HG03575 (cell line): ENCODE measurements at regions not wholly inside any gene's neighbourhood (a gene's known extent, or its start where the extent isn't known, plus 50 kb on each side); places are given as distances from the start of the nearest gene placed in this dataset.
"Not testable (repeated sequence)": the region's sequence is repeated elsewhere in the genome, so short reads cannot be mapped to it uniquely, and the experiment has no call there.

ENCODE experiments used
- ATAC-seq: cut with Tn5 transposase; IDR thresholded peaks from one replicate; pipeline ENCODE4 v1.9.1; 2021; ENCODE audit not compliant: unreplicated experiment, insufficient number of reproducible peaks, low FRiP score; ENCODE audit errors: extremely low read depth

DNA sequence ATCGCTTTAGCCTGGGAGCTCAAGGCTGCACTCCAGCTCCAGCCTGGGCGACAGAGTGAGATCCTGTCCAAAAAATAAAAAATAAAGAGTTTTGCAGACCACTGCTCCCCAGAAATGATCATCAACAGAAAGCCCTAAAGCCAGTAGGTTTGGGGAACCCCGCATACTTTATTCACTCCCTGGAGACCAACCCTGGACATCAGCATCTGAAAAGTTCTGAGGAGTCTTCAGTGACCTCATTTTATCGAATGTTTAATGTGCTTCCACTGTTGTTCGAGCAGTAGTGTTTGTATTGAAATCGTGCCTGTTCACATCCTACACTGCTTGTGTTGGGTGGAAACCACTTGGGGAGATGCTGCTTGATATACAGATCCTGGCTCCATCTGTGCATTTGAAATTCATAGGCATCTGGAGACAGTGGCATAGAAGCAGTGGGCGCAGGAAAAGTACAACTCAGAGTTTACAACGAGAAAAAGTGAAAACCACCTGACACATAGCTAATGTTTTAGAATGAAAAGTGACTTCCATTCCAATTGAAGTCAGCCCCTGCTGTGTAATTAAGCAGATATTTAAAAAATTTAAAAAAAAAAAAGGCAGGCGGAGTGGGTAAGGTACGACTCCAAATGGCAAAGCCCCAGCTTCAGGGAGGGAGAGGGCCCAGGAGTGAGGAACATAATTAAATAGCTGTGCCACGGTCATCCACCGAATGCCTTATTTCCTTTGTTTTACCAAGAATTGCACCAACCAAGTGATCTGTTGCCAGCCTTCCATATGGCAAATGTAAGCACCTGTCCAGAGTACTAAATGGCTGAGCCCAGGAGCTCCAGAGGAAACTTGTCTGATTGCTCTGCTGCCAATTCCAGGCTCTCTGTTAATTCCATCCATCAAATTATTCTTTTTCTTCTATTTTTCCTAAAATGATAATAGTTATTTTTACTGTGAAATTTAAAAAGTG is 100.4 kb upstream of the NAA20 start:
- no peak for ATAC-seq

DNA sequence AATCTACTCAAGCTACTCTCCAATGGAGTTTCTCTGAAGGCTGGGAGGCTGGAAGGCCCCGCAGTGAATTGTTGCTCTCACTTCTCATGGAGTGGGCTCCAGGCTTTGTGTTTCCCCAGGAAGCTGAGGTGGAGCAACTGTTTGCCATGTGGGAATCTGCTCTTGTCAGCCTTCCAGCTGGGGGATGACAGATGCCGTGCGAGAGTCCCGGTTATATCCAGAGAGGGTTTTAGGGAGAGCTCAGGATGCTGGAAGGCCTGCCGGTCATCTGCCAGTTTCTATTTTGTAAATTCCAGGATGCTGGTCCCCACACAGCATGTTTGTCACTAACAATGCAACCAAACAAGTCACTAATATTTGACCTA is 98.2 kb upstream of the NAA20 start:
- ATAC-seq = no peak

DNA sequence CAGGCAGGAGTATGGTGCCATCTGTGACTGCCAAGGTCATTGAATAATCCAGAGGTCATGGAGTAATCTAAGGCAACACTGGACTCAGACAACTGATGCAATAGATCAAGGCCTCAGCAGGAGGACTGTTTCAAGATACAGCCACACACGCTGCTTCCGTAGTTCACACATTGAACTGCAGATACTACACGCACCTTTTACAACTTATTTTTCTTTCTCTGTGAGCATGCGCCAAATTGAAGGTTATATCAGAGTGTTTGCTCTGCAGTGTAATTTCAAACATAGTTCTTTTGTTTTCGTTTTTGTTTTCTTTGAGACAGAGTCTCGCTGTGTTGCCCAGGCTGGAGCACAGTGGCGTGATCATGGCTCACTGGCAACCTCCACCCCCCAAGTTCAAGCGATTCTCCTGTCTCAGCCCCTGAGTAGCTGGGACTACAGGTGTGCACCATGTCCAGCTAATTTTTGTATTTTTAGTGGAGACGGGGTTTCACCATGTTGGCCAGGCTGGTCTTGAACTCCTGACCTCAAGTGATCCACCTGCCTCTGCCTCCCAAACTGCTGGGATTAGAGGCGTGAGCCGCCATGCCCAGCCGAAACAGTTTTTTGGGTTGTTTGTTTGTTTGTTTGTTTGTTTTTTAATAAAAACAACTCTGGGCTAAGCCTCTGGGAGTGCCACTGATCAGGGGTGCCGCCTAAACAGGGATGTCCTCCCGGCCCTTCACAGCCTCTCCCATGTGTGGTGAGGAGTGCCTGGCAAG is 96.6 kb upstream of the NAA20 start:
- ATAC-seq = no peak

DNA sequence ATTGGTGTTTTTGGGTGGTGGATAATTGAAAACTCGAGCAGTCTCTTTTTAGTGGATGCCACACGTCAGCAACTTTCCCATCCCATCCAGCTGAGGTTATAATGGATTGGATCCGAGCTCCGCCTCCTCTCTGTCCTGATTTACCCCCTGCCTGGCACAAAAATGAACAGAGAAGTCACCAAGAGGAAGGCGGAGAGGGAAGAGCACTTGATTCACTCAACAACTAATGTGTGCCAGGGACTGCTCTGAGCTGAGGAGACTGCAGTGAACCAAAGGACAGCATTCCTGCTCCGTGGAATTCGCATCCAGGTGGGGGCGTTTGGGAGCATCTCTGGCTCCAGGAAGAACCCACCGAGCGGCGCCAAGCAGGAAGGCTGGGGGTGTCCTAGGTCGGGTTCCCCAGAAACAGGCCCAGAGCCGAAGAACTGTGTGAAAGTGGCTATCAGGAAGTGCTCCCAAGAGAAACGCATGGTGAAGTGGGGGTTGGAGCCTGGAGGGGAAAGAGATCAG is 95.8 kb upstream of the NAA20 start:
- no peak for ATAC-seq

DNA sequence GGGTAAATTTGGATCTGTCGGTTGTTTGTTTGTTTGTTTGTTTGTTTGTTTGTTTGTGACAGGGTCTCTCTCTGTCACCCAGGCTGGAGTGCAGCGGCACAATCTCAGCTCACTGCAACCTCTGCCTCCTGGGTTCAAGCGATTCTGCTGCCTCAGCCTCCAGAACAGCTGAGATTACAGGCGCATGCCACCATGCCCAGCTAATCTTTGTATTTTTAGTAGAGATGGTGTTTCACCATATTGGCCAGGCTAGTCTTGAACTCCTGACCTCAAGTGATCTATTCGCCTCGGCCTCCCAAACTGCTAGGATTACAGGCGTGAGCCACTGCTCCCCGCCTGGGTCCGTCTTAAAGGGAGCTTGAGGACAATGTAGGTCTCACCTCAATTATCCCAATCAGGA is 95.3 kb upstream of the NAA20 start:
- not testable (repeated sequence) for ATAC-seq

DNA sequence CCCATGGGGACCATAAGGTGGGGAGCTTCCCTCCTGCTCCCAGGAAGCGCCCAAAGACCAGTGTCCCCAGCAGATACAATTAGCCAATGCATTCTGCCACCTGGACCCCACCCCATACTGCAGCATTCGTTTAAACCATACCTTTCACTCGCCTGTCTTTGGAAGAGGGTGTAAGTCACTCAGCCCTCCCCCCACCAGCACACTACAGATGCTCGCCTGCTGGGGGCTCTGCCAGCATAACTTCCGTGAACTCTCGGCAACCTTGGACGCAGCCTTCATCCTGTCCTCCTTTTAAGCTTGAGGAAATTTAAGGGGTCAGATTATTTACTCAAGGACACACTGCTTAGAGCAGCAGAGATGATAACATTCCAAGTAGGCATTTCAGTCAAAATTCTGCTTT is 94.4 kb upstream of the NAA20 start:
- ATAC-seq = no peak

DNA sequence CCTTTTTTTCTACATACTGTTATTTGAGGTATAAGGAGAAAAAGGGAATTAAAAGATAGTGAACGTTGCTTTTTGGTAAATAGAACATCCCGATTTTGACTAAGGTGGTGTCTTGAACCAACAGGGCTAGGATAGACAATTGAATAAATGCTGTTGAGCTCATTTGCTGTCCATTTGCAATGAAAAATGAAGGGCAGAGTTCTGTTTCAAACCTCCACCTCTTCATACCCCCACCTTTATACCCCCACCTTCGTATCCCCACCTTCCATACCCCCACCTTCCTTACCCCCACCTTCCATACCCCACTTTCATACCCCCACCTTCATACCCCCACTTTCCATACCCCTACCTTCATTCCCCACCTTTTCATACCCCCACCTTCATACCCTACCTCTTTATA is 93.4 kb upstream of the NAA20 start:
- no peak for ATAC-seq

DNA sequence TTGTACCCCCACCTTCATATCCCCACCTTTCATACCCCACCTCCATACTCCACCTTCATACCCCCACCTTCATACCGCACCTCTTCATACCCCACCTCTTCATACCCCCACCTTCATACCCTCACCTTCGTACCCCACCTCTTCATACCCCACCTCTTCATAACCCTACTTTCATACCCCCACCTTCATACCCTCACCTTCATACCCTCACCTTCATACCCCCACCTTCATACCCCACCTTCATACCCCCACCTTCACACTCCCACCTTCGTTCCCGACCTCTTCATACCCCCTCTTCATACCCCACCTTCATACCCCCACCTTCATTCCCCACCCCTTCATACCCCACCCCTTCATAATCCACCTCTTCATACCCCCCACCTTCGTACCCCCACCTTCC is 92.9 kb upstream of the NAA20 start:
- ATAC-seq = no peak

DNA sequence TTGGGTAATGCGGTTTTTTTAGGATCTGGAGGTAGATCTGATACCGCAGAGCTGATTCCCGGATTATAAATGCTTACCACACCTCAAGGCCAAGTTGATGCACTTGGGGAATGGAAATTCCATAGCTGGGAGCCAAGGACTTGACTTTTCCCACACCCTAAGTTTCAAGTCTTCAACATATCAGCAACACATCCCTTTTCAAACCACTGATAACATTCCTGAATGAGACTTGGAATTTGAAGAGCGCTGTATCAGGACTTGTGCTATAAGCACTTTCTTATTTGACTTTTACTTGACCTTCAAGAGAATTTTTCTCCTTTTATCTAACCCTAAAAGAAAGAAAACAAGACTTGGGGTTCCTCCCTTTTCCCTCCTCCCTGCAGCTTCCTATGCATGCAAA is 90.6 kb upstream of the NAA20 start:
- ATAC-seq = no peak

DNA sequence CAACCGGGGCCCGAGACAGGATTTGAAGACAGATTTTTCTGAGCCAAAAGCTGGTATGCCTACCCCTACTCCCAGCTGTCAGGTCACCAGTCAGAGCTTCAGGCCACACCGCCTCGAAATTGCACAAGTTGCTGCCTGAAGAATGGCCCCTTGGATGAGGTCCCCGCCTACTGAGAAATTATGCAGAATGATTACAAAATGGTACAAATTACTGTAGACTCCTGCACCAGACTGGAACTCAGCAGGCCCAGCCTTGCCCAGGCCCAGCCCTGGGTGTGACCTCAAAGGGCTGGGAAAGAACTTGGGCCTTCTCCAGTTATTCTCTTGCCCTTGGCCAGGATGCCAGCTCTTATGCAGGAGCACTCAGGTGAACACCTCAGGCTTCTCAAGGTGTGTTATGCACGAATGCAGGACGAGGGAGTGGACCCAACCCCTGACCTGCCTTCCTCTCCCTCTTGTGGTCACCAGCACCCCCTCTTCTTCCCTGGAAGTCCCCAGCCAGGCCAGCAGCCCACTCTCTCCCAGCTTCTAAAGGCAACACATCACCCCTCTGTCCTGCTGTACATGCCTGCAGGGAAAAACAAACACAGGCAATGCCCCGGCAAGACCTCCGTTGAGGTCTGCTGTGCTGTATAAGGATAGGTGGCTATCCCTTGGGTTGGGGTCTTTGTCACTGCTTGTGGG is 88.7 kb upstream of the NAA20 start:
- no peak for ATAC-seq

DNA sequence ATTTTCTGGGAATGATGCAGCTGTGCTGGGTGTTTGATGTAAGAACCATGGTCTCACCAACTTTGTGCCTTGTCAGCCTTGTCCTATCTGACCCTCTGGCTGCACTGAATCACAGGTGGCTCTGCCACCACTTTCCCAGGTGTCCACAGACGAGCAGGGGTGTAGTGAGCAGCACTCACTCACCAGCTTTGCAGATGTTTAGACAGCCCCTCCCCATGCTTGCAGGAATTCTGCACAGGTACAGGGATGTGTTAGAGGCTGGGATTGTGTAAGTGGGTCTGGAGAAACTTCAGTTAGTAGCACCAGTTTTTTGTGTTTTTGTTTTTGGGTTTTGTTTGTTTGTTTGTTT is 88.2 kb upstream of the NAA20 start:
- no peak for ATAC-seq

DNA sequence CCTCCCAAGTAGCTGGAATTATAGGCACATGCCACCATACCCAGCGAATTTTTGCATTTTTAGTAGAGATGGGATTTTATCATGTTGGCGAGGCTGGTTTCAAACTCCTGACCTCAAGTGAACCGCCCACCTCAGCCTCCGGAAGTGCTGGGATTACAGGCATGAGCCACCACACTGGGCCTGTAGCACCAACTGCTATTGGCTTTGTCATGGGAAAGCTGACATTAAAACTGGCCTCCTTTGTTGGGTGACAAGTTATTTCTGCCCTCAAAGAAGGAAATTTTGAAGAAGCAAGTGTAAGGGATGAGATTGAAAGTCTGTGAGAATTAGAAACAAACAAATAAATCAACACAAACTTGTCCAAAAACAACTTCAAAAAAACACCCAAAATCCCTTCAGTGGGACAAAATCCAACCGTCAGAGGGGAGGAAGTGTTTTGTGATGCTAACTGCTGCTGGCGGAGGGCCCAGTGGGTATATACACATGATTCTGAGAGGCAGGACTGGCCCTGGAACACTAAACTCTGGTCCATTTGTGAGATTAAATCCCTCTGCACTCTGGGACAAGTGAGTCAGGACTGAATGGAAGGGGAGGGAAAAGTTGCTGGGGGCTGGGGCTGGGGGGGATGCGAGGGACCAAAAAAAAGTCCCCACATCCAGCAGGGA is 87.5 kb upstream of the NAA20 start:
- no peak for ATAC-seq

DNA sequence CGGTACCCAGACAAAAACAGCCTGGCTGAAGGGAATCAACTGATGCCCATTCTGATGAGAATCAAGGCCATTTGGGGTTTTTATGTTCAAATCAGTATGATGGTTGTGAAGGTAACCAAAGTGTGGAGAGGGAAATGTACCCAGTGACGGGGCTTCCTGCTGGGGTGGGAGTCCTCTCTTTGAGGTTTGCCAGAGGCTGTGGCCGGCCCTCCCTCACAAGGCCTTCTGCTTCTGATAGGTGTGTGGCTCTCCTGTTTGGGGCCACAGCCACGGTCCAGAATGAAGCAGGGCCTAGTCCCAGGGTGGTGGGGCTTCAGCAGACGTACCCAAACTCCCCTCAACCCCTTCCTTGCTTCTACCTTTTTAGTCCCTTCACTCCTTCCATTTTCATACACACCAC is 86.7 kb upstream of the NAA20 start:
- no peak for ATAC-seq

DNA sequence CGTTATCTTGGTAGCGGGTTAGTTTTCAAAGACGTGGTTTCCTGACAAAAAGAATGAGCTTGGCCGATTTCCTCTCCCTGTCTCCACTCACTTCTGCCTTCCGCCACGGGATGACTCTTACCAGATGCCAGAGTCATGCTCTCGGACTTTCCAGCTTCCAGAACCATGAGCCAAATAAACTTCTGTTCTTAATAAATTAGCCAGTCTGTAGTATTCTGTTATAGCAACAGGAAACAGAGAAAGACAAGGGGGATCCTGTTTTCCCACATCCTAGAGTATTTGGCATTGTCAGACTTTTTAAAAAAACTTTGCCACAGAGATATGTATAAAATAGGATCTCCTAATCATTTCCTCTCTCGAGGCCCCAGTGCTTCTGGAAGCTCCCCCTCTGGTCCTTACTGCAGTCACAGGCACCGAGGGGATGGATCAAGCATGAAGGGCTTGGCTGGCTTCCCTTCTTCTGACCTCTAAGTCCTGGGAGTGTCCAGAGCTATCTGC is 84.9 kb upstream of the NAA20 start:
- no peak for ATAC-seq

DNA sequence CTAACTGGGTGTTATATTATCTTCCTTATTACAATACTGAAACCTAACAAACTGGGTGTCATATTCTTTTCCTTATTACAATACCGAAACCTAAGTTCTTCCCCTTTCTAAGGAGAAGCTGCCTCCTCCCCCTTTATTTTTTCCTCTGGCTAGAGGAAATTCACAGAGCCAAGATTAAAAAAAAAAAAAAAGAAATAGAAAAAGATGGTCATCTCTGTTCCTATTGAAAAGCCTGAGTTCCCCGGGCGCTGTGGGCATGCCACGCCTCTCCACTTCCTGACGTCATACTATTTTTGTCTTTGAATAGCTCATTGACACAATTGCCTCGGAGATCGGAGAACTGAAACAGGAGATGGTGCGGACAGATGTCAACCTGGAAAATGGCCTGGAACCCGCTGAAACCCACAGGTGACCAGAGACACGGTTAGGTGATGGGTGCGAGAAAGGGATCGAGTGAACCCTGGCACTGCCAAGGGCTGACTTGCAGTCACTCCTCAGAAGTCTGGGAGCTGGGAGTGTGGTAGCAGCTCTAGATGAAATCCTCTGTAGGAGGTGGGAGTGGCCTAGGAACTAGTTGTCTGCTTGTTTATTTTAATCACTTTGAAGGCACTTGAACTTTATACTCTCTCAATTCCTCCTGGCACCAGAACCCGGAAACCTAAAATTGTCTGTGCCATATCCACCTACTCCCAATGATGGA is 82.2 kb upstream of the NAA20 start:
- ATAC-seq = no peak

DNA sequence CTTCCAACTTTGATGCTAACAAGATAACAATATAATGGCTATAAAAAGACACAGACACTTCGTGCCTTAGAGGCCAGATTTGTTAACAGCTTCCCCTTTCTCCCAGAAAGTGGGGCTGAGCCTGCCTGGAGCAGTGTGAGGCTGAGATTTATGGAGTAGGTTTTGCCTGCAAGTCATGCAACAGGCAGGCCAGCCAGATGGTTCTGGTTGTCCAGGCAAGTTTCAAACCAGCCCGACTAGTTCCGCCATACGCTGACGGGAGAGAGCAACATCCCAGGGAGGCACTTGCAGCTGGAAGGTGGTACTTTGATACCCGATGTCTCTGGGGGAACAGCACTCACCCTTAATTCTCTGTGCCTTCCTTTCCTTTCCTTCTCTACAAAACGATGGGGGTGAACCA is 81.3 kb upstream of the NAA20 start:
- no peak for ATAC-seq

DNA sequence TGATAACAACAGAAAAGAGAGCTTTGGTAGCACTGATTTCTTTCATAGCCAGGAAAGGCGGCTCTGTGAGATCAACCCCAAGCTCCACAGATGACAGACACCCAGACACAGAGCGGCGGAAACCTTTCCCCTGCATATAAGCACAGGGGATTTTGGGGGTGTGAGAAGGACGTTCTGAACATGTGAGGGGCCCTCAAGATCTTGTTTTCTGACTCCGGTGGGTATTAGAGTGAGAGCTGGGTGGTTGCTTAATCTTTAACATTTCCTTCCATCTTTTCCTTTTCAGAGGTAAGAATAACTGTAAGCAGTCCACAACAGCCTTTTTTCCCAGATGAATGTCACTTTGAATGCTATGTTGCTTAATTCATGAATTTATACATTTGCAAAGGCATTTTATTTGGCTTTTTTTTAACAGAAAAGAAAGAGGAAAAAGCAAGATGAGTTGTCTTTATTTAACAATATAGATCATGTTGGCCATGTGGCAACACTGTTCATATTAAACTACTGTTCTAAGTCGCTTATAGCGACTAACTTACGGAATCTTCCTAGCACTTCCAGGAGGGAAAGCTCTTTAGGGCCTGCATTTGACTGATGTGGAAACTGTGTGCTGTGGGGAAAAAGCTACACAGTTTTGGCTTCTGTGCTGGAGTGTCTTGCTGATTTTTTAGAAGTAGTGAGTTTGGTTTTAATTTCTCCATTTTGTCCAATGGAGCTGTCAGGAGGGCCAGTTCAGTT is 80.5 kb upstream of the NAA20 start:
- no peak for ATAC-seq

DNA sequence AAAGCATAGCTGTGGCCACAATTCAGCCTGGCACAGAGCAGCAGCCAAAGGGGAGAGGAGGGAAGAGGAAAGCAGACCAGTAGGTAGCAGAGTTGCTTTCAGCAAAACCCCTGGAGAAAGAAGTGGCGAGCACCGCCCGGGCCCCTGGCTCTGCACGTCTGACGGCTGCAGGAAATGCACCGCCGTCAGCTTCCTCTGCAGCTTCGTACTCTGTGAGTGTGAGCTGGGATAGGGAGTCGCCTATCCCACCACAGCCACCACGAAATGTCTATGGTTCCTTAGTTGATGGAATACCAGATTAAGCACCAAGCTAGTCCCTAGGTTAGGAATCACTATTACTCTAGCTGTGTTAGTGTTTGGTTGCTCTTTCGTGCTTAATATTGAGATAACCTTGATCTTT is 79.9 kb upstream of the NAA20 start:
- ATAC-seq = no peak
